LNCaP clone FGC (cell line): ENCODE measurements at regions not wholly inside any gene's neighbourhood (a gene's known extent, or its start where the extent isn't known, plus 50 kb on each side); places are given as distances from the start of the nearest gene placed in this dataset.

ENCODE experiments used
- DNase-seq: peaks from one replicate; pipeline ENCODE4 v3.0.0-alpha.2; 2011; ENCODE audit warnings: low read depth
- H3K4me3 ChIP-seq: 2 replicates; pipeline ENCODE4 v1.5.1; 2011; ENCODE audit warnings: mild to moderate bottlenecking, low read depth, low read length, control low read depth
- CTCF ChIP-seq: IDR thresholded peaks from 2 replicates; pipeline ENCODE4 v1.5.1; 2012; ENCODE audit warnings: mild to moderate bottlenecking; ENCODE audit not compliant: control insufficient read depth, insufficient read depth; ENCODE audit errors: extremely low read depth

- no peak for DNase-seq
- no peak overlapping the region for H3K4me3 ChIP-seq
- TF ChIP-seq CTCF, result no peak
Observed at GRCh38 chr16:72427051-72427782, 255.3 kb upstream of the PMFBP1 start.

- H3K4me3 ChIP-seq, result no peak overlapping the region
- TF ChIP-seq CTCF, result no peak
- DNase-seq, result no peak
Observed at GRCh38 chr16:72426386-72426785, 254.4 kb upstream of the PMFBP1 start.

DNA sequence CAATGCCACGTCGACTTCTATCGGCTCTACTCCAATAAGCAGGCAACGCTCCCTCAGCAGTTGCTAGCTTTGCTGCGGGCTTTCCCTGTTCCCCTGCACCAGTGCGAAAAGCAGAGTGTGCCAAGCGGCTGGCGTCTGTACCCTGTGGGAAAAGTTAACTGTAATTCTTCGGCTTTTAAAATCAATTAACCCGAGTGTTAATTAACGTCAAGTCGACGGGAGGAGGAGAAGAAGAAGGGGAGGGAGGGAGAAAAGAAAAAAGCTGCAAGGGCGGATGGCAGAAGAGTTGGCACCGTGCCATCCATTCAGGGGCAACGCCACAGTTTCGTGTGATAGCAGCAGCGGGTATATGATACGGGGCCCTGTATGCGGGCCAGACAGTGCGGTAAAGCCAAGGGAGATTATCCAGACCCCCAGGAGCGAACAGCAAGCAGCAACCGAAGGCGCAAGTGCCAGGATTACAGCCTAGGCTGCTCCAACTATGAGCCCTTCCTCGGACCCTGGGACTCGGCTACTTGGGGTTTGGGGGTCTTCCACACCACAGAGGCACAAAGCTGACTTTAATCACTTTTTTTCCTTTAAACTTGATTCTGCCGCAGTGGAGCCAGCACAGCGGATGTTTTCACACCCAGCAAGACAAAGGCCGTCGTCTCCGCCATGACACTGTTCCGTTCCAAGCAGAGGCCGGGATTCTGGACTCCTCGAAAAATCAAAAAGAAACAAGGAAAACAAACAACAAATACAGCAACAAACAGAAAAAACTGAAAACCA is 253.8 kb upstream of the PMFBP1 start:
- DNase-seq, result no peak
- no peak overlapping the region for H3K4me3 ChIP-seq
- TF ChIP-seq CTCF, result no peak

- TF ChIP-seq CTCF, result no peak
- no peak for DNase-seq
- no peak overlapping the region for H3K4me3 ChIP-seq
Observed at GRCh38 chr16:72424757-72425156, 252.8 kb upstream of the PMFBP1 start.

DNA sequence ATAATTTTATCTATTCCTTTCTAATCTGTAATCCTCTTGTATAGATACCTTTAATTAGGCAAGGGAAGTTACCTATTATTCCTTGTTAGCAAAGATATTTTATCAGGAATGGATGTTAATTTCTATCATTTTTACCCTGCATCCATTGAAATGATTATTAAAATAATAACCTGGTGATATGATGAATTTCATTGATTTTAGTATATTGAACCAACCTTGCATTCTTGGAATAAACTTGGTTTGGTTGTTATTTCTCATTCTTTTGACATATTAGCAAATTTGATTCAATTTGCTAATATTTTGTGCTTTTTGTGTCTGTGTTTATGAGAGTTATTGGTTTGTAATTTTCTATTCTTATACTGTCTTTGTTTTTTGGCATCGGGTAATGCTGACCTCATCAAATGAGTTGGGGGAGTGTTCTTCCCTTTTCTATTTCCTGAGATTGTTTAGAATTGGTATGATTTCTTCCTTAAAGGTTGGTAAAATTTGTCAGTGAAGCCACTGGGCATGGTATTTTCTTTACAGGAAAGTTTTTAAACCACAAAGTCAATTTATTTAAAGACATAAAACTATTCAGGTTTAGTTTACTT is 250.4 kb upstream of the PMFBP1 start:
- TF ChIP-seq CTCF, result no peak
- no peak for DNase-seq
- no peak overlapping the region for H3K4me3 ChIP-seq

- no peak for DNase-seq
- TF ChIP-seq CTCF, result no peak
- no peak overlapping the region for H3K4me3 ChIP-seq
Observed at GRCh38 chr16:72419638-72420037, 247.7 kb upstream of the PMFBP1 start.
